ENCODE measurements at regions not wholly inside any gene's neighbourhood (a gene's known extent, or its start where the extent isn't known, plus 50 kb on each side); places are given as distances from the start of the nearest gene placed in this dataset.

DNA sequence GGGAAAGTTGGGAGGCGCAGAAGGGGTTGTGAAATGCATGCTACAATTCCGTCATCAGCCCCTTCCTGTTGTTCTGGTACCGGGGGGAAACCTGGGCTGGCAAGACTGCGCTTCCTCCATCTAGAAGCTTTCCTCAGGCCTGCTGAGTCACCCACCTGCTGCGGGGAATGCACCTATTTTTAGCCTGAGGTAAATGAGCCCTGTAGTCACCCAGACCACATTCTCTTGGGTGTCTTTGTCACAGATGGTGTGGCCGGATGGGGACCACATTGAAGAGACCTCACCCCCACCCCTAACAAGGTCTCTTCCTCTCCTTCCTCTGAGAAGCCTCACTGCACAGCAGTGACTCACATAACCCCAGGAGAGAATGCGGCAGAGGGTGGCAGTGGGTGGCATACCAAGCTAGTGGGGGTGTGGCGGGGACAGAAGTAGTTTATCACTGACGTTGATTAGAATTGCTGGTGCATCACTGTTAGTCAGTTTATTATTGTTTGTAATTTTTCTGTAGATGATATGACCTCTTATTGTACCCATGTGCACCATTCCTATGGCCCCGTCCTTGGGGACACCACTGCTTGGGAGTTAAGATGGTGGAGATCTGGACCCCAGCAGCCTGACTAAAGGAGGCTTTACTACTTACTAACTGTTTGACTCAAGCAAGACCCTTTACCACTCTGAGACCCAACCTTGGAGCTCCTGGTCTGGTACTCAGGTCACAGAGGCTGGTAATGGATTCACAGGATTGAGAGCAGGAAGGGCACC, 83.0 kb upstream of the DUSP5 start:
- peak; percentile 79 for DNase-seq (ENCODE audit: low read depth)

DNA sequence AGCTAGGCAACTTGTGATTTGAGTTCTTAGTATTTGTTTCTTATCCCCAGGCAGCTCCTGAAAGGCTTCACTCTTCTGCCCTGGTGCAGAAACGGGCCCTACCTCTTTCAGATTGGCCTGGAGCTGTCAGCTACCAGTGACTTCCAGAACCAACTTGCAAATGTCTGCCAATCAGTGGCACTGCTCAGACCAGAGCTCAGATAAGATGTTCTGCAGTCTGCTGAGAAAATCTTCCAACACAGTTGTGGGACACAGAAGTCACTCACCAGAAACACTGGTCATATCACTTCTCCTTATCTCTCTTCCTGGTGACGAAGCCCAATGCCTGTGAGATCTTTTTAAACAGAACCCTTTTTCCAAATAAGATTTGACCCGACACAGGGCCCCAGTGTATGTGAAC, 81.9 kb upstream of the DUSP5 start:
- DNase-seq (ENCODE audit: low read depth), result no peak

DNA sequence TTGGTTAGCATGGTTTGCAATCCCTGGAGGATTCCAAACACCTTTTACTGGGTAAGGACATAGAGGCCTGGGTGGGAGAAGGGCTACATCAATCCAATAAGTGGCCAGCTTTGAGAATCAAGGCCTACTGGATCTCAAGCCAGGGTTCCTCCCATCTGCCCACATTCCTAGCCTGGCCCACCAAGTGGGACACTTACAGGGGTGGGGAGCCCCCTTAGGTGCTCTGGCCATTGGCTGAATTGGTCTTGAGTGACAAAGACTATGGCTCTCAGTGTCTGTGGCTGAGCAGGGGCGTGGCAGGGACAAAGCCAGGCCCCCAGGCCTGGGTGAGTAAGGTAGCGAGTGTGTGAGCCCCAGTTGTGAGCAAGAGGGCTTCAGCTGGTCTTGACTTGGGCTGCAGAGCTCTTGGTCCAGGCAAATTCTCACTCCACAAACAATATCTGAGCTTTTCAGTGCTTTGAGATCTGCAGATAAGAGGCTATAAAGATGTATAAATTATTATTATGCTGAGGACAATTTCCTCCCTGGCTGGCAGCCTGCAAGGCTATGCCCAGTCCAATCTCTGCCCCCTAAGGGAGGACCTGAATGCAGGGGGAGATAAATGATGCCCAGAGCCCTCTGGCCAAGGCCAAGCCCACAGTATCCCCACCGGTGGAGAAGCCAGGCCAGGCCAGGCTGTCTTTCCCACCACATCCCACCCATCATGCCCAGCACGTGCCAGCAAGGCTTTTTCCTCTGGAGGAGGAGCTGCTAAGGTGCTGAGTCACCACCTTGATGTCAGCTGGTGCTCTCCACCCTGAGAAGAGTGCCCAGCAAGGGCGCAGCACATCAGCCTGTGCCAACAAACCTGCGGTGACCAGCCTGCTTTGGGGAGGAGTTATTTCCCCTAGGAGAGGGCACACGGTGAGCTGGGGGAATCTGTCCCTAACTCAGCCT, 80.7 kb upstream of the DUSP5 start:
- DNase-seq (ENCODE audit: low read depth), result peak; percentile 49

DNA sequence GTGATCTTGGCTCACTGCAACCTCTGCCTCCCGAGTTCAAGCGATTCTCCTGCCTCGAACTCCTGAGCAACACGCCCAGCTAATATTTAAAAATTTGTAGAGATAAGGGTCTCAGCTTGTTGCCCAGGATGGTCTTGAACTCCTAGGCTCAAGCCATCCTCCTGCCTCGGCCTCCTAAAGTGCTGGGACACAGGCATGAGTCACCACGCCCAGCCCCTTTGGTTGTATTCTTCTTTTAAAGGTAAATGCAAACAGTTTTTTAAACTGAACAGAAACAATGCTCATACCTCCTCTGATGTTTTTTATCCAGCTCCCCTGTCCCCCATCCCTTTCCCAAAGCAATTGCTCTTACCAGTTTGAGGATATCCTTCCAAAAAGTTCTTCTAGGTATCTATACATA, 79.5 kb upstream of the DUSP5 start:
- no peak for DNase-seq (ENCODE audit: low read depth)

DNA sequence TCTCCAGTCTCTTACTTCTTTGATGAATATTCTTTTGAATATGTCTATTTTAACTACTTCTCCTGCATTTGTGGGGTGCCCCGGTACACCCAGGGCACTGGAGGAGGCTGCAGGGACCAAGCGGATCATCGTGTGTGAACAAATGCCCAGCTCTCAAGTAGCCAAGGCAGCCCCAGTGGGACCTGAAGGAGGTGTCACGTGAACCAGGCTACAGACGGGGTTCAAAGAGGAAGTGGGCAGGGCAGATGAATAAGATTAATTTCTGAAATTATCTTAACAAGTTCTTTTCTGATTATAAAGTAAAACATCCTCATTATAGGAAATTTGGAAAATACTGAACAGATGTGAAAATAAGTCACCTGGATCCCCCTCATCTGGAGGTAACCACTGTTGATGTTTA, 78.4 kb upstream of the DUSP5 start:
- DNase-seq (ENCODE audit: low read depth), result no peak

DNA sequence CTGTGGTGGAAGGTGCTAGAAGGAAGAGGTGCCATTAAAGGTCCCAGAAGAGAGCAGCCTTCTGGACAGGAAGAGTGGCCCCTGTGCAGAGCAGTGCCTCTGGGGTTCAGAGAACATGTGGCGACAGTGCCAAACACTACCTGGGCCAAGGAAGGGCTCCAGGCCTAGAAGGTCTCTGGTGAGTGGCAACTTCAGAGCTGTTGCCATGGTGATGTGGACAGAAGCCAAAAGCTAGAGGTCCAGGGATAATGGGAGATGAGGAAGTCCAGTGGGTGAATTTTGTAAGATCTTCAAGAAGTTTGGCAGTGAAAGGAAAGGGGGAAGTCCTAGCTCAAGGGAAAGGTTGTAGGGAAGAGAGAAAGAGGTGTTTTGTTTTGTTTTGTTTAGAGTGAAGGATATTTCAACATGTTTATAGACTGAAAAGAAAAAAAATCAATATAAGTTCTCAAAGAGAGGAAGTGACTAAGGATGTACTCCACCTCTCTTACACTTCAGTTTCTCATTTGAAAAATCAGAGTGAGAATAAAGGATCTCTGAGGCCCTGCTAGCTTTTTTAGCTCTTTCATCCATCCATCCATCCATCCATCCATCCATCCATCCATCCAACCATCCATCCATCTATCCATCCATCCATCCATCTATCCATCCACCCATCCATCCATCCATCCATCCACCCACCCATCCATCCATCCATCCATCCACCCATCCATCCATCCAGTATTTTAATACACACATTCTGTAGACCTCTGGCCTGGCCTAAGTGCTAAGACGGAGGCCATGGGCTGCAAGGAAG, 77.1 kb upstream of the DUSP5 start:
- DNase-seq (ENCODE audit: low read depth), result peak; percentile 69

DNA sequence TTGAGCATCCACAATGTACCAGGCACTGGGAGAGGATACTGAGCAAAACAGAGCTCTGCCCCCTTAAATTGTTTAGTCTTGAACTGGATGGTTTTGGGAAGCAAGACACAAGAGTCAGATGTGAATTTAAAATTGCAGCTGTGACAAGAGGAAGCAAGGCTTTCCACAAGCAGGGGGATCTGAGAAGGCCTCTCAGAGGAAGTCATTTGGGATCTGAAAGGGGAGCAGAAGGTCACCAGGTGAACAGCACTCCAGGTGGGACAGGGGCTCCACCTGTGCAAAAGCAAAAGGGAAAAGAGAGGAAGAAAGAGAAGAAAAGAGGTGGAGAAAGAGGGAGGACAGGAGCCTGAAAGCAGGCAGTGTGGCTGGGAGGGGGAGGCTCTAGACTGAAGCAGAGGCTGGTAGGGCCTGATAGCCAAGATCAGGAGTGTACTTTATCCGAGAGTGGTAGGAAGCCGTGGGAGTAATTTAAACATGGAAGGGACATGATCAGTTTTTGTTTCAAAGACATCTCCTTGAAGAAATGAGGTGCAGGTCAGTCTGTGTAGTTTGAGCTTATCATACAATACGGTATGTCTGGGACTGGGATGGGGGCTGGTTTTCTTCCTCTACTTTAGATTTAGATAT, 76.1 kb upstream of the DUSP5 start:
- DNase-seq (ENCODE audit: low read depth), result no peak

DNA sequence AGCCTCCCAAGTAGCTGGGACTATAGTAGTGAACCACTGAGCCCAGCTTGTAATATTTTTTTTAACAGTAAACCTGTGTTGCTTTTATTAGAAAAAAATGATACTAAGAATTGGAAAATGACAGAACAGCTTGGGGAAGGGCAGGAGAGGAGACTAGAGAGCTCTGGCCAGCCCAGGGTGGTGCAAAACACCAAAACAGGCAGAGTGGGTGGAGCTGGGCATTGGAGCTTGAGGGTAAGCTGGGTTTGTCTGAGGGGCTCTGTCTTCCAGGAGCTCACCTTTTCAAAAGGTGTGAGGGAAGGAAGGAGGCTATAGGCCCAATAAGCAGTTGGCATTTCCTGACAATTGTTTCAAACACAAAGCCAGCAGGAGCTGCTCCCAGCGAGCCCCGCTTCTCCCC, 75.2 kb upstream of the DUSP5 start:
- DNase-seq (ENCODE audit: low read depth), result no peak

DNA sequence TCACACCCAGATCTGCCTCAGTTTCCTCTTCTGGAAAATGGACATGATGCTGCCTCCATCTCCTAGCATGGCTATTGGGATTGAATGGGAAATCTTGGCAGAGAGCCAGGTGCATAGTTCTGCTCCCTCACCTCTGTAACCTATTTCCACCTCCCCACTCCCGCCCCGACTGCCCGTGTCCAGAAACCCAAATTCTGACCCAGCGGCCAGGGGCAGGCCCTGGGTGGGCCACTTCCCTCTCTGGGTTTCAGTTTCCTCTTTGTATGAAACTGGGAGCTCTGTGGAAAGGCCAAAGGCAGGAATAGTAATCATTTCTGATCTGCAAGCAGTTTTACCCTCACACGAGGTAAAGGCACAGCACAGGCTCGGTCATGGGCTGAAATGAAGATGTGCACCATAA, 74.1 kb upstream of the DUSP5 start:
- DNase-seq (ENCODE audit: low read depth), result no peak

DNA sequence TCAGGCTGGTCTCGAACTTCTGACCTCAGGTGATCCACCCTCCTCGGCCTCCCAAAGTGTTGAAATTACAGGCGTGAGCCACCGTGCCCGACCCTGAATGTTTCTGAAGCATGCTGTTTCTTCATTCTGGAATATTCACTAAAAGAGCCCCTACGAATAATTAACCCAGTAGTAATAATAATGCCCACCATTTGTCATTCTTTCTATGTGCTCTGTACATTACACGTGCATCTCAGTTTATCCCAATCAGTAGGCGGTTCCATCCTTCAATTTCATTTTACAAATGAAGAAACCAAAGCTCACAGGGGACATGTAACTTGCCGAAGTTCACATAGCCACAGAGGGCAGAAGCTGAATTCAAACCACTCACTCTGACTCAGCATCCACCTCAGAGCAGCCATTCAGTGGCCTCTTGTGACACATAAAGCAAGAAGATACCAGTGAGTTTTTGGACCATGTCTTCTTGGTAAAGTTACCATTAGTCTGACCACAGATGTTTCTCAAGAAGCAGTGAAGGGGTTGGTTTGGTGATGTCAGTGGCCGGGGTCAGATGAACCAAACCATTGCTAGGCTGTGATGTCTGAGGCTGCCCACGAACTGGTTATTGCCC, 71.9 kb upstream of the DUSP5 start:
- peak; percentile 98 for DNase-seq (ENCODE audit: low read depth)

DNA sequence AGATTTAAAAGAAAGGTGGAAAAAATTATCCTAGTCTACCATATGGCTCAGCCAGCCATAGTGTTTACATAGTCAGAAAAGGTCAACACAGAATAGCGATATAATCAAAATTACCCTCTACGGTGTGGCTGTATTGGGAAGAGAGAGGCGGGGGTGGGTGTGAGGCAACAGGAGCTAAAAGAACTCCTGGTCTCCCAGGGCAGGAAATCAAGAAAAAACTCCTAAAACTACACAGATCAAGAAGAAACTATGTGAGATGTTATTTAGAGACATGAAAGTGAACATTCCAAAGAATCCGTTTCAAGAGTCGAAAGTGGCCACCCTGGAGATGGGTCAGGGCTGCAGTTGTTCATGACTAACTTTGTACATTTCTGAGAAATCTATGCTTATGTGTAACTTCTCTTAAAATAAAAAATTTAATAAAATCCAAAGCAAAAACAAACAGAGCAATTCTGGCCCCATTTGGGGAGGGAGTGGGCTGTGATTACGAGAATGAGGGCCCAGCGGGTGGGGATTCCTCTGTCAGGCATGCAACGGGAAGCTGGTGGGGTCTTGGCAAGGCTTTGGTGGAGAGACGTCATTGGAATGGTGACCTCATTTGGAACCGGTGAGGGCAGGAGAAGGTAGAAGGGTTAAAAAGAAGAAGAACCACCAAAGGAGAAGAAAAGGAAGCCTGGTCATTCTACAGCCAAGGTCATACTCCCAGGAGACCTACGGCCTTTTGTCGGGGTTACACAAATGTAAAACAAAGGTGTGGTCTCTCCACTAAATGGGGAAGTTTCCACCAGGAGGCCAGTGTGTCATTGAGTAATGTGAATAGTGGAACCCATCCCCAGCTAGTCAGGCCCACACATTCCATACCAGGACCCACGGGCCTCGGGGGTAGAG, 71.2 kb upstream of the DUSP5 start:
- peak; percentile 98 for DNase-seq (ENCODE audit: low read depth)

DNA sequence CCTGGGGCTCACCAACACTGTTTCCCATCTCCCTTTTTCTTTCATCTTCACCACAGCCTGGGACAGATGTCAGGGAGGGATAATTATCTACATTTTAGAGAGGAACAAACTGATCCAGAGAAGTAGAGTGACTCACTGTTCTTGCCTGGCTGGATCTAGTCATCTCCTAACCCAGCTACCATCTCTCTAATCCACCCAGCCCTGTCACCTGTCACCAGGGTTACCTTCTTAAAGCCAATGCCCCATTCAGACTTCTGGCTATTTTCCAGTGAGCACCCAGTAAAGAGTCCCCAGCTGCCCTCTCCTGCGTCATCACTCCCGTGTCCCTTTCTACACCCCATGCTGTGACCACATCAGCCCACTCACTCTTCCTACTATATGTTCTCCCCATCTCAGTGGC, 68.4 kb upstream of the DUSP5 start:
- peak; percentile 40 for DNase-seq (ENCODE audit: low read depth)

DNA sequence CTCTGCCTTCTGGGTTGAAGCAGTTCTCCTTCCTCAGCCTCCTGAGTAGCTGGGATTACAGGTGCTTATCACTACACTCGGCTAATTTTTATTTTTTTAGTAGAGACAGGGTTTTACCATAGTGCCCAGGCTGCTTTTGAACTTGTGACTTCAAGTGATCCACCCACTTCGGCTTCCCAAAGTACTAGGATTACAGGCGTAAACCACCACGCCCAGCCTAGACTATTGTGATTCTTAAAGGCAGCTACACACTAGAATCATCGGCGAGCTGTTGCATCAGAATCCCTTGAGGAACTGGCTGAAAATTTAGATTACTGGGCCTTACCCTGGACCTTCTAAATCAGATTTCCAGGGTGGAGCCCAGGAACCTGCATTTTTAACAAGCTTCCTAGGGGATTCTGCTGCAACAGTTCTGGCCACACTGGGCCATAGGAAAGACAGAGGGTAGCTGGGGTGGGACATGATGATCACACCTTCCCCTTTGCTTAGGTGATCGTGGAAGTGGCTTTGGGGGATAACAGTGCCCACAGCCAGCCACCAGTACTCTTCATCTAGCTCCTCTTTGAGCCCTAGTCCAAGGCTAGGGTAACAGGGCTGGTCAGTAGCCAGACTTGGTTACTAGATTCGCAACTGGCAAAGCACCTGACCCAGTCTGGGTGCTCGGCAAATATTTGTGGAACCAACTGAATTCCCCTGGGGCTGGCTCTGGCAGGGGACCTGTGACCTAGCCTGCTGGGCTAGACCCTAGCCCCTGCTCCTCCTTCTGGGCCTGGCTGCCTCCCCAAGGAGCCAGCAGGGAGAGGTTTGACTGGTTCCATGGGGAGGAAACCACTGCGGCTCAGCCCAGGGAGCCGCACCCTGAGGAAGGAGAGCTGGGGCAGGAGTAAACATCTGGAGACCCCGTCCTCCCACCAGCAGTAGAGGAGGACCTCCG, 67.1 kb upstream of the DUSP5 start:
- DNase-seq (ENCODE audit: low read depth), result no peak

DNA sequence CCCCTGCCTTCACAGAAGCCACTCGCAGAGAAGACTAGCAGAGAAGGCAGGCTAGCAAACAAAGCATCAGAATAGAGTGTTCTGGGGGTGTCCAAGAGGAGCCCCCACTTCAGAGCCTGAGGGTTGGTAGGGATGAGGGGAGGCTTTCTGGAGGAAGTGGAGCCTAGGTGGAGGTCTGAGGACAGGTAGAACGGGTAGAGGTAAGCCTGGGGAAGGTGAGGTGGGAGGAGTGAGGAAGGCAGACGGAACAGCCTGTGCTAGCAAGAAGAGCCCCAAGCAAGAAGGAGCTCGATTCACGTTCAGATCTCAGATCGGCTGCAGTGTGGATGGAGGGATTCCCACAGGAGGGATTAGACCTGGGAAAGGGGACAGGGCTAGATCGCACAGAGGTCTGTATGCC, 66.0 kb upstream of the DUSP5 start:
- DNase-seq (ENCODE audit: low read depth), result no peak

DNA sequence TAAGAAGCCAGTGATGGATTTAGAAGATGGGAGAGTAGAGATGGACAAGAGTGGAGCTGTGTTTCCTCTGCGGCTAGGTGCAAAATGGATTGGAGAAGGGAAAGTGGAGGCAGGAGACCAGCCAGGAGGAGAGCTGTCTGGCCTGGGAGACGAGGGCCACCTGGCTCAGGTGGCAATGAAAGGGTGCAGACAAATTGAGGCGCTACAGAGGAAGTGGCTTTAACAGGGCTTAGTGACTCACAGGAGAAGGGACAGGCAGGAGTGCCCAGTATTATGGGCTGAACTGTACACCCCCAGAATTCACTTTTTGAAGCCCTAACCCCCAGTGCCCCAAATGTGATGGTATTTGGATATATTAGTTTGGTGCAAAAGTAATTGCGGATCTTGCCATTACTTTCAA, 65.6 kb upstream of the DUSP5 start:
- DNase-seq (ENCODE audit: low read depth), result no peak

DNA sequence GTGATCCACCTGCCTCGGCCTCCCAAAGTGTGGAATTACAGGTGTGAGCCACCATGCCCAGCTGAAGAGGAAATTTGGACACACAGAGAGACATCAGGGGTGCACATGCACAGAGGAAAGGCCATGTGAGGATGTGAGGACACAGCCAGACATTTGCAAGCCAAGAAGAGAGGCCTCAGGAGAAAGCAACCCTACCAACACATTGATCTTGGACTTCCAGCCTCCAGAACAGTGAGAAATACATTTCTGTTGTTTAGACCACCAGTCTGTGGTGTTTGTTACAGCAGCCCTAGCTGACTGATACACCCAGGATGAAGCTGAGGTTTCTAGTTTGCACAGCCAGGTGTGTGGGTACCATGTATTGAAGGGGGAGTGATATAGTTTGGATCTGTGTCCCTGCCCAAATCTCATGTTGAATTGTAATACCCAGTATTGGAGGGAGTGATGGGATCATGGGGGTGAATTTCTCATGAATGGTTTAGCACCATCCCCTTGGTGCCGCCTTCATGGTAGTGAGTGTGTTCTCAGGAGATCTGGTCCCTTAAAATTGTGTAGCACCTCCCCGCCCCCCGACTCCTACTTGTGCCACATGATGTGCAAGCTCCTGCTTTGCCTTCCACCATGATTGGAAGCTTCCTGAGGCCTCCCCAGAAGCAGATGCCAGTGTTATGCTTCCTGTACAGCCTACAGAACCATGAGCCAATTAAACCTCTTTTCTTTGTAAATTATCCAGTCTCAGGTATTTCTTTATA, 64.7 kb upstream of the DUSP5 start:
- no peak for DNase-seq (ENCODE audit: low read depth)

DNA sequence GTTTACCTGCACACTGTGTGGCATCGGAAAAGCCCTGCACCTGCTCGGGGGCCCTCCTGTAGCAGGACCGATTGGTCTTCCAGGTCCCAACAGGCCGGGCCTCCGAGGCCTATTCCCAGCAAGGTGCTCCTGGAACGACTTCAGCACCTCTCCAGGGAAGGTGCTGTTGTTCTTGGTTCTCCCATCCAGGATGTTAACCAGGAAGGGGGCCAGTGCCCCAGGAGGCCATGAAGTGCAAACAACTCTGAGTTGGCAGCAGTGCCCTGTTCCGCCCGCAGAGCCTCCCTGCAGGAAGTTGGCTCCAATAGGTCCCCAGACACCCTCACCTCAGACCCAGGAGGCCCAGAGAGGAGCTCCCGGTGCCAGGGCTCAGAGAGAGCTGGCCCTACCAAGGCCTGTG, 64.0 kb upstream of the DUSP5 start:
- DNase-seq (ENCODE audit: low read depth), result no peak

DNA sequence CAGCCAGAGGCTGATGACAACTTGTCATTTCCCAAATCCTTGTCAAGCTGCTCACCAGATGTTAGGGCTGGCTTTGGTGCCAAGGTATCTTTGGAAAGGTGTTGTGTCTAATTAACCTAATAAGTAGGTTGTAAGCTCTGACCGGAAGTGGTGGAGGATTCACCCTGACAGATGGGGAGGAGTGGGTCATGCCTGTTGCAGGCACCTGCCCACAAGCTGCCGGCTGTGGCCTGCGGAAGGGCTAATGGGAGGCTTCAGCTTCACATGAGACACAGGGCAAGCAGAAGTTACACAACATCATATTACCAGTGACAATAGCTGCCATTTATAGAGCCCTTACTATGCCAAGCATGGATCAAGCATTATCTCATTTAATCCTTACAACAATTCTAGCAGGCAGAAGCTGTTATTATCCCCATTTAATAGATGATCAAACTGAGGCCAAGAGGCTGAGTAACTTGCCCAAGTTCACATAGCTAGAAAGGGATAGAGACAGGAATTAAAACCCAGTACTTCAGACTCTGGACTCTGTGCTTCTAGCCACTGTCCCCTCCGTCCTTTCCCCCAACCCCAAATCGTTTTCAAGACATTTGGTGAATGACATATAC, 63.1 kb upstream of the DUSP5 start:
- no peak for DNase-seq (ENCODE audit: low read depth)
